Osteocyte (in vitro differentiated cells): ENCODE measurements at regions not wholly inside any gene's neighbourhood (a gene's known extent, or its start where the extent isn't known, plus 50 kb on each side); places are given as distances from the start of the nearest gene placed in this dataset.
"Not testable (repeated sequence)": the region's sequence is repeated elsewhere in the genome, so short reads cannot be mapped to it uniquely, and the experiment has no call there.

Experiments
- DNase-seq: peaks from one replicate; pipeline ENCODE4 v3.0.0; 2021; ENCODE audit warnings: mixed read lengths; ENCODE audit not compliant: unreplicated experiment; ENCODE audit errors: extremely low spot score
- H3K27ac Mint-ChIP-seq: one replicate; pipeline ENCODE4 v1.8.0; 2021; ENCODE audit warnings: mild to moderate bottlenecking, mixed read lengths; ENCODE audit not compliant: unreplicated experiment
- H3K27me3 Mint-ChIP-seq: one replicate; pipeline ENCODE4 v1.8.0; 2021; ENCODE audit warnings: mixed read lengths; ENCODE audit not compliant: unreplicated experiment
- H3K36me3 Mint-ChIP-seq: one replicate; pipeline ENCODE4 v1.8.0; 2021; ENCODE audit warnings: mixed read lengths; ENCODE audit not compliant: unreplicated experiment
- H3K4me1 Mint-ChIP-seq: one replicate; pipeline ENCODE4 v1.8.0; 2021; ENCODE audit warnings: mixed read lengths; ENCODE audit not compliant: unreplicated experiment
- H3K4me3 Mint-ChIP-seq: one replicate; pipeline ENCODE4 v1.8.0; 2021; ENCODE audit warnings: mild to moderate bottlenecking, moderate library complexity, mixed read lengths; ENCODE audit not compliant: unreplicated experiment
- H3K9me3 Mint-ChIP-seq: one replicate; pipeline ENCODE4 v1.8.0; 2021; ENCODE audit warnings: mixed read lengths; ENCODE audit not compliant: unreplicated experiment
- TF ChIP-seq, protein P1 (sequence below): fragments of 200-600 bp; sonication (generic); IDR thresholded peaks from 2 replicates; pipeline ENCODE4 v1.5.0; 2021; ENCODE audit warnings: antibody characterized with exemption, mild to moderate bottlenecking, moderate library complexity

DNA sequence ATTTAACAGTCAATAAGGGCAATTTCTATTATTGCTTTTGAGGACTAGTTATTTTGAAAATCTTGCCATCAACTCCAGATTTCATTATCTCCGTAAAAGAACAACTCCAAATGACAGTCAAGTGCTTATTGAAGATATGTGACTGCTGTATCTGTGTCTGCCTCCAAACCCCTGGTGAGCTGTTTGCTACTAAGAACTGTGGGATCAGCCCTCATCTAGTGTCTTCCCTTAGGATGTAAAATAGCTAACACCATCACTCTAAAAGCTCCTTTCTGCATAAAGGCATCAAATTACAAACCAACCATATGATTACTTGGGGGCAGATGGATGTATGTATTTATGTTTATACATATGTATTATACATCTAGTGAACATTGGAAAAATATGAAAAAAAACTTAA is 70.8 kb upstream of the SLC13A1 start:
- TF ChIP-seq, protein P1, sequence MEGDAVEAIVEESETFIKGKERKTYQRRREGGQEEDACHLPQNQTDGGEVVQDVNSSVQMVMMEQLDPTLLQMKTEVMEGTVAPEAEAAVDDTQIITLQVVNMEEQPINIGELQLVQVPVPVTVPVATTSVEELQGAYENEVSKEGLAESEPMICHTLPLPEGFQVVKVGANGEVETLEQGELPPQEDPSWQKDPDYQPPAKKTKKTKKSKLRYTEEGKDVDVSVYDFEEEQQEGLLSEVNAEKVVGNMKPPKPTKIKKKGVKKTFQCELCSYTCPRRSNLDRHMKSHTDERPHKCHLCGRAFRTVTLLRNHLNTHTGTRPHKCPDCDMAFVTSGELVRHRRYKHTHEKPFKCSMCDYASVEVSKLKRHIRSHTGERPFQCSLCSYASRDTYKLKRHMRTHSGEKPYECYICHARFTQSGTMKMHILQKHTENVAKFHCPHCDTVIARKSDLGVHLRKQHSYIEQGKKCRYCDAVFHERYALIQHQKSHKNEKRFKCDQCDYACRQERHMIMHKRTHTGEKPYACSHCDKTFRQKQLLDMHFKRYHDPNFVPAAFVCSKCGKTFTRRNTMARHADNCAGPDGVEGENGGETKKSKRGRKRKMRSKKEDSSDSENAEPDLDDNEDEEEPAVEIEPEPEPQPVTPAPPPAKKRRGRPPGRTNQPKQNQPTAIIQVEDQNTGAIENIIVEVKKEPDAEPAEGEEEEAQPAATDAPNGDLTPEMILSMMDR = no peak
- H3K36me3 Mint-ChIP-seq = no peaks in the 10 kb centered on the region
- no peaks in the 10 kb centered on the region for H3K27me3 Mint-ChIP-seq
- no peak overlapping the region for H3K27ac Mint-ChIP-seq
- no peaks in the 10 kb centered on the region for H3K4me1 Mint-ChIP-seq
- H3K9me3 Mint-ChIP-seq = peaks cover 5% of the 10 kb centered on the region
- no peak for DNase-seq
- no peak overlapping the region for H3K4me3 Mint-ChIP-seq

GRCh38 chr7:123265853-123266252 is 66.1 kb upstream of the SLC13A1 start:
- Mint-ChIP-seq H3K27me3 (no peaks in the 10 kb centered on the region), H3K4me3 (no peak overlapping the region), H3K4me1 (no peaks in the 10 kb centered on the region), H3K9me3 (peaks cover 10% of the 10 kb centered on the region), H3K36me3 (no peaks in the 10 kb centered on the region), H3K27ac (no peak overlapping the region)
- no peak for DNase-seq
- TF ChIP-seq, protein P1 = no peak

GRCh38 chr7:123264820-123265219 is 65.1 kb upstream of the SLC13A1 start:
- H3K36me3 Mint-ChIP-seq = not testable (repeated sequence)

GRCh38 chr7:123260428-123260960 is 60.7 kb upstream of the SLC13A1 start:
- H3K36me3 Mint-ChIP-seq = no peaks in the 10 kb centered on the region
- no peak overlapping the region for H3K4me3 Mint-ChIP-seq
- no peaks in the 10 kb centered on the region for H3K4me1 Mint-ChIP-seq
- no peak for DNase-seq
- H3K27ac Mint-ChIP-seq = no peak overlapping the region
- peaks cover 4% of the 10 kb centered on the region for H3K9me3 Mint-ChIP-seq
- no peaks in the 10 kb centered on the region for H3K27me3 Mint-ChIP-seq
- TF ChIP-seq, protein P1 = no peak

More at GRCh38 chr7:123264820-123265219, 65.1 kb upstream of the SLC13A1 start:
- not testable (repeated sequence) for H3K4me3 Mint-ChIP-seq, H3K4me1 Mint-ChIP-seq, H3K9me3 Mint-ChIP-seq, H3K27me3 Mint-ChIP-seq, H3K27ac Mint-ChIP-seq, DNase-seq

GRCh38 chr7:123259759-123260158 is 60.0 kb upstream of the SLC13A1 start:
- DNase-seq = no peak
- Mint-ChIP-seq H3K27me3 (no peaks in the 10 kb centered on the region), H3K36me3 (no peaks in the 10 kb centered on the region), H3K9me3 (no peaks in the 10 kb centered on the region), H3K27ac (no peak overlapping the region), H3K4me1 (no peaks in the 10 kb centered on the region), H3K4me3 (no peak overlapping the region)
- TF ChIP-seq, protein P1 = no peak
